Right lobe of liver (tissue), 4 donors: ENCODE measurements at regions not wholly inside any gene's neighbourhood (a gene's known extent, or its start where the extent isn't known, plus 50 kb on each side); places are given as distances from the start of the nearest gene placed in this dataset.

Experiments
- CTCF ChIP-seq, 4 donors: fragments of 200-600 bp in 3 of 4; fragments of 450-650 bp in 1 of 4; IDR thresholded peaks; one replicate each; pipeline versions ENCODE4 v1.5.1 to v1.8.0; 2016 to 2022; ENCODE audit warnings: antibody characterized with exemption in 4 of 4, mild to moderate bottlenecking in 2 of 4
- POLR2A ChIP-seq: fragments of 450-650 bp; IDR thresholded peaks from one replicate; pipeline ENCODE4 v1.6.1; 2017; ENCODE audit warnings: antibody characterized with exemption, mild to moderate bottlenecking
- donor health status: DM: no; HTN: no; CAD: no.
- donor health status: DM: no; HTN: no; CAD: no.
- donor health status: DM: no; HTN: yes; CAD: no.

- TF ChIP-seq CTCF (IDR thresholded peaks at IDR 0.05) (no peak), POLR2A (no peak)
These were observed 310.3 kb upstream of the ZNF521 start for GRCh38 chr18:25662272-25662671.
